ENCODE measurements at regions not wholly inside any gene's neighbourhood (a gene's known extent, or its start where the extent isn't known, plus 50 kb on each side); places are given as distances from the start of the nearest gene placed in this dataset.

GRCh38 chr21:43274022-43274945 lies 105.5 kb downstream of the CRYAA start:
- H3K4me1 Mint-ChIP-seq (ENCODE audit: unreplicated experiment): no peaks in the 10 kb centered on the region
- no peak overlapping the region for H3K4me3 Mint-ChIP-seq (ENCODE audit: unreplicated experiment)
- H3K9me3 Mint-ChIP-seq (ENCODE audit: unreplicated experiment): no peaks in the 10 kb centered on the region
- DNase-seq (ENCODE audit: low spot score): no peak
- H3K27me3 Mint-ChIP-seq (ENCODE audit: unreplicated experiment): peaks cover 8% of the 10 kb centered on the region
- no peak for TF ChIP-seq CTCF (IDR thresholded peaks at IDR 0.05; ENCODE audit: unreplicated experiment)
- no peak overlapping the region for H3K27ac Mint-ChIP-seq (ENCODE audit: unreplicated experiment)
- H3K36me3 Mint-ChIP-seq (ENCODE audit: low read depth, unreplicated experiment): no peaks in the 10 kb centered on the region

GRCh38 chr21:43273708-43274021 lies 104.9 kb downstream of the CRYAA start:
- H3K27me3 Mint-ChIP-seq (ENCODE audit: unreplicated experiment): peaks cover 8% of the 10 kb centered on the region
- no peaks in the 10 kb centered on the region for H3K36me3 Mint-ChIP-seq (ENCODE audit: low read depth, unreplicated experiment)
- H3K4me3 Mint-ChIP-seq (ENCODE audit: unreplicated experiment): no peak overlapping the region
- H3K27ac Mint-ChIP-seq (ENCODE audit: unreplicated experiment): no peak overlapping the region
- no peaks in the 10 kb centered on the region for H3K9me3 Mint-ChIP-seq (ENCODE audit: unreplicated experiment)
- no peaks in the 10 kb centered on the region for H3K4me1 Mint-ChIP-seq (ENCODE audit: unreplicated experiment)
- DNase-seq (ENCODE audit: low spot score): no peak
- no peak for TF ChIP-seq CTCF (IDR thresholded peaks at IDR 0.05; ENCODE audit: unreplicated experiment)

- no peak for DNase-seq (ENCODE audit: low spot score)
- no peaks in the 10 kb centered on the region for H3K4me1 Mint-ChIP-seq (ENCODE audit: unreplicated experiment)
- H3K27ac Mint-ChIP-seq (ENCODE audit: unreplicated experiment): no peak overlapping the region
- H3K27me3 Mint-ChIP-seq (ENCODE audit: unreplicated experiment): peaks cover 8% of the 10 kb centered on the region
- no peak overlapping the region for H3K4me3 Mint-ChIP-seq (ENCODE audit: unreplicated experiment)
- H3K36me3 Mint-ChIP-seq (ENCODE audit: low read depth, unreplicated experiment): no peaks in the 10 kb centered on the region
- no peaks in the 10 kb centered on the region for H3K9me3 Mint-ChIP-seq (ENCODE audit: unreplicated experiment)
- TF ChIP-seq CTCF (IDR thresholded peaks at IDR 0.05; ENCODE audit: unreplicated experiment): no peak
Observed at GRCh38 chr21:43273016-43273707, 104.4 kb downstream of the CRYAA start.

GRCh38 chr21:43272591-43272990 lies 103.8 kb downstream of the CRYAA start:
- H3K9me3 Mint-ChIP-seq (ENCODE audit: unreplicated experiment): no peaks in the 10 kb centered on the region
- no peak for DNase-seq (ENCODE audit: low spot score)

More at GRCh38 chr21:43272591-43272990, 103.8 kb downstream of the CRYAA start:
- H3K36me3 Mint-ChIP-seq (ENCODE audit: low read depth, unreplicated experiment): no peaks in the 10 kb centered on the region
- no peaks in the 10 kb centered on the region for H3K4me1 Mint-ChIP-seq (ENCODE audit: unreplicated experiment)
- H3K27ac Mint-ChIP-seq (ENCODE audit: unreplicated experiment): no peak overlapping the region
- no peak for TF ChIP-seq CTCF (IDR thresholded peaks at IDR 0.05; ENCODE audit: unreplicated experiment)
- H3K4me3 Mint-ChIP-seq (ENCODE audit: unreplicated experiment): no peak overlapping the region
- H3K27me3 Mint-ChIP-seq (ENCODE audit: unreplicated experiment): peaks cover 8% of the 10 kb centered on the region
